ENCODE measurements at regions not wholly inside any gene's neighbourhood (a gene's known extent, or its start where the extent isn't known, plus 50 kb on each side); places are given as distances from the start of the nearest gene placed in this dataset.

GRCh38 chr3:99012051-99012450 is 110.6 kb upstream of the DCBLD2 start:
- no peaks in the 10 kb centered on the region for H3K36me3 ChIP-seq (ENCODE audit: insufficient read depth)
- no peak overlapping the region for H3K4me2 ChIP-seq
- H3K4me1 ChIP-seq (ENCODE audit: low read depth, poor library complexity, severe bottlenecking): no peaks in the 10 kb centered on the region
- no peak overlapping the region for H2AFZ ChIP-seq (ENCODE audit: low read depth)
- H3K27ac ChIP-seq: no peak overlapping the region
- H3K79me2 ChIP-seq (ENCODE audit: insufficient read depth, low read depth): no peaks in the 10 kb centered on the region
- H3K4me3 ChIP-seq (IDR thresholded peaks at IDR 0.05; ENCODE audit: insufficient read depth, low read depth, low read length): no peak overlapping the region
- no peak for TF ChIP-seq CTCF (conservative IDR thresholded peaks at IDR 0.05; ENCODE audit: low read depth, low read length)
- H3K9ac ChIP-seq: no peak overlapping the region
- no peaks in the 10 kb centered on the region for H3K27me3 ChIP-seq (ENCODE audit: insufficient read depth, low read depth)
- no peaks in the 10 kb centered on the region for H4K20me1 ChIP-seq (ENCODE audit: insufficient read depth)

DNA sequence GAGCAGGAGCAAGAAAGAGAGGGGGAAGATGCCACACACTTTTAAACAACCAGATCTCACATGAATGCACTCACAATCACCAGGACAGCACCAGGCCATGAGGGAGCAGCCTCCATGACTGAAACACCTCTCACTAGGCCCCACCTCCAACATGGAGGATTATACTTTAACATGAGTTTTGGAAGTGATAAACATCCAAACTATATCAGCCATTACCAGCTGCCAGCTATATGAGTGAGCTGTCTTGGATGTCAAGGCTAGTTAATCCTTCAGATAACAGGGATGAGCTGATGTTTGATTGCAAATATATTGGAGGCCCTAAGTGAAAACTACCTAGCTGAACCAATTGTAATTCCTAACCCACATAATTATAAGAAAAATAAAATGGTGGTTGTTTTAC is 108.4 kb upstream of the DCBLD2 start:
- Histone ChIP-seq H3K36me3 (ENCODE audit: insufficient read depth) (no peaks in the 10 kb centered on the region), H3K4me3 (IDR thresholded peaks at IDR 0.05; ENCODE audit: insufficient read depth, low read depth, low read length) (no peak overlapping the region), H3K9ac (no peak overlapping the region), H3K79me2 (ENCODE audit: insufficient read depth, low read depth) (no peaks in the 10 kb centered on the region), H3K4me2 (no peak overlapping the region), H3K4me1 (ENCODE audit: low read depth, poor library complexity, severe bottlenecking) (no peaks in the 10 kb centered on the region), H3K27me3 (ENCODE audit: insufficient read depth, low read depth) (no peaks in the 10 kb centered on the region), H3K27ac (no peak overlapping the region), H2AFZ (ENCODE audit: low read depth) (no peak overlapping the region), H4K20me1 (ENCODE audit: insufficient read depth) (no peaks in the 10 kb centered on the region)
- TF ChIP-seq CTCF (conservative IDR thresholded peaks at IDR 0.05; ENCODE audit: low read depth, low read length): no peak

- Histone ChIP-seq H3K36me3 (ENCODE audit: insufficient read depth) (no peaks in the 10 kb centered on the region), H3K4me2 (no peak overlapping the region), H3K9ac (no peak overlapping the region), H3K27ac (no peak overlapping the region), H4K20me1 (ENCODE audit: insufficient read depth) (no peaks in the 10 kb centered on the region), H3K4me3 (IDR thresholded peaks at IDR 0.05; ENCODE audit: insufficient read depth, low read depth, low read length) (no peak overlapping the region), H3K79me2 (ENCODE audit: insufficient read depth, low read depth) (no peaks in the 10 kb centered on the region), H3K4me1 (ENCODE audit: low read depth, poor library complexity, severe bottlenecking) (no peaks in the 10 kb centered on the region), H3K27me3 (ENCODE audit: insufficient read depth, low read depth) (no peaks in the 10 kb centered on the region), H2AFZ (ENCODE audit: low read depth) (no peak overlapping the region)
- no peak for TF ChIP-seq CTCF (conservative IDR thresholded peaks at IDR 0.05; ENCODE audit: low read depth, low read length)
Measured at GRCh38 chr3:99006686-99007085, 105.2 kb upstream of the DCBLD2 start.

DNA sequence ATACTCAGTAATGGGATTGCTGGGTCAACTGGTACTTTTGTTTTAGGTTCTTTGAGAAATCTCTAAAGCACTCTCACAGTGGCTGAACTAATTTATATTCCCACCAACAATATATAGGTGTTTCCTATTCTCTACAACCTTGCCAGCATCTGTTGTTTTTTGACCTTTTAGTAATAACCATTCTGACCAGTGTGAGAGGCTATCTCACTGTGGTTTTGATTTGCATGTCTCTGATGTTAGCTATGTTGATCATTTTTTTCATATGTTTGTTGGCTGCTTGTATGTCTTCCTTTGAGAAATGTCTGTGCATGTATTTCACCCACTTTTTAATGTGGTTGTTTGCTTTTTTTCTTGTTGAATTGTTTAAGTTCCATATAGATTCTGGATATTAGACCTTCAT is 98.2 kb upstream of the DCBLD2 start:
- Histone ChIP-seq H3K9ac (no peak overlapping the region), H3K27me3 (ENCODE audit: insufficient read depth, low read depth) (no peaks in the 10 kb centered on the region), H3K36me3 (ENCODE audit: insufficient read depth) (no peaks in the 10 kb centered on the region), H3K4me3 (IDR thresholded peaks at IDR 0.05; ENCODE audit: insufficient read depth, low read depth, low read length) (no peak overlapping the region), H3K79me2 (ENCODE audit: insufficient read depth, low read depth) (no peaks in the 10 kb centered on the region), H3K27ac (no peak overlapping the region), H4K20me1 (ENCODE audit: insufficient read depth) (no peaks in the 10 kb centered on the region), H2AFZ (ENCODE audit: low read depth) (no peak overlapping the region), H3K4me2 (no peak overlapping the region), H3K4me1 (ENCODE audit: low read depth, poor library complexity, severe bottlenecking) (no peaks in the 10 kb centered on the region)
- no peak for TF ChIP-seq CTCF (conservative IDR thresholded peaks at IDR 0.05; ENCODE audit: low read depth, low read length)
